Thyroid gland (tissue), 4 donors: ENCODE measurements at regions not wholly inside any gene's neighbourhood (a gene's known extent, or its start where the extent isn't known, plus 50 kb on each side); places are given as distances from the start of the nearest gene placed in this dataset. TPM values are rescaled to one million over a fixed set of nuclear protein-coding genes. Genes with fewer than 3 reads are reported as not detected.

Source experiments
- DNase-seq, 2 donors: peaks; one replicate each; pipeline ENCODE4 v3.0.0-alpha.2; 2019
- H3K27ac ChIP-seq, 3 donors: fragments of 200-600 bp; sonication (generic); 1 replicate in 2 of 3; 2 replicates in 1 of 3; pipeline ENCODE4 v1.5.1; 2016 to 2019; ENCODE audit warnings: mild to moderate bottlenecking in 1 of 3, moderate library complexity in 1 of 3
- H3K27me3 ChIP-seq: fragments of 200-600 bp; sonication (generic); one replicate; pipeline ENCODE4 v1.5.1; 2019
- H3K36me3 ChIP-seq, 2 donors: fragments of 200-600 bp; sonication (generic); one replicate each; pipeline ENCODE4 v1.5.1; 2016 to 2019
- H3K4me1 ChIP-seq, 2 donors: fragments of 200-600 bp; sonication (generic); one replicate each; pipeline ENCODE4 v1.5.1; 2017 to 2019
- H3K4me3 ChIP-seq, 3 donors: fragments of 200-600 bp; sonication (generic); replicated peaks in 1 of 3; 1 replicate in 2 of 3; 2 replicates in 1 of 3; pipeline ENCODE4 v1.5.1; 2016; ENCODE audit warnings: mild to moderate bottlenecking in 1 of 3
- H3K9me3 ChIP-seq: fragments of 200-600 bp; sonication (generic); one replicate; pipeline ENCODE4 v1.5.1; 2017
- CTCF ChIP-seq, 6 experiments: fragments of 200-600 bp in 3 of 6; fragments of 450-650 bp in 3 of 6; sonication (generic) in 3 of 6; IDR thresholded peaks; one replicate each; pipeline ENCODE4 v1.5.1; 2016 to 2019; ENCODE audit warnings: antibody characterized with exemption in 6 of 6, mild to moderate bottlenecking in 2 of 6, inconsistent platforms in 1 of 6, moderate library complexity in 1 of 6
- POLR2A ChIP-seq, 2 donors: fragments of 450-650 bp; IDR thresholded peaks; one replicate each; pipeline ENCODE4 v1.6.1; 2017; ENCODE audit warnings: antibody characterized with exemption in 2 of 2, mild to moderate bottlenecking in 2 of 2, moderate library complexity in 1 of 2
- WGBS, 2 donors: methylation state at CpG; one replicate each; pipeline ENCODE4 v1.1.5; 2017; 5-methylcytosine and 5-hydroxymethylcytosine counted together
- intact Hi-C: fragments of 100-400 bp; cut with DNase I; formaldehyde crosslinking; loops from one replicate; pipeline ENCODE4 v1.15.1; 2023
- small RNA-seq: library from RNA; depleted of rRNA; stranded (forward); fragments of <200 nt; gene quantifications from one replicate; pipeline ENCODE3, GENCODE V24; 2016

GRCh38 chr3:59101231-59101736, 51.5 kb upstream of the CFAP20DC start:
- Histone ChIP-seq H3K27ac (no peak overlapping the region), H3K36me3 (no peaks in the 10 kb centered on the region), H3K4me1 (peaks cover 0 to 7% of the 10 kb centered on the region in 2 donors), H3K4me3 (no peak overlapping the region), H3K27me3 (no peaks in the 10 kb centered on the region), H3K9me3 (no peaks in the 10 kb centered on the region)
- no peak for DNase-seq
- no peak for TF ChIP-seq POLR2A (IDR thresholded peaks at IDR 0.05)
- TF ChIP-seq CTCF (IDR thresholded peaks at IDR 0.05), result no peak
- intact Hi-C loops, result no loop called here
- WGBS, 2 donors, result 93 to 94% methylated on average over 4 of the region's 4 CpGs

Small RNA genes lying in the stretch of these regions (small RNA-seq; reads per million reads assigned to genes)
- gene RF00017, result not detected
